HG03135 (cell line): ENCODE measurements at regions not wholly inside any gene's neighbourhood (a gene's known extent, or its start where the extent isn't known, plus 50 kb on each side); places are given as distances from the start of the nearest gene placed in this dataset.
"Not testable (repeated sequence)": the region's sequence is repeated elsewhere in the genome, so short reads cannot be mapped to it uniquely, and the experiment has no call there.

Source experiments
- ATAC-seq: cut with Tn5 transposase; IDR thresholded peaks from one replicate; pipeline ENCODE4 v1.9.1; 2021; ENCODE audit warnings: mild to moderate bottlenecking, moderate library complexity; ENCODE audit not compliant: unreplicated experiment

DNA sequence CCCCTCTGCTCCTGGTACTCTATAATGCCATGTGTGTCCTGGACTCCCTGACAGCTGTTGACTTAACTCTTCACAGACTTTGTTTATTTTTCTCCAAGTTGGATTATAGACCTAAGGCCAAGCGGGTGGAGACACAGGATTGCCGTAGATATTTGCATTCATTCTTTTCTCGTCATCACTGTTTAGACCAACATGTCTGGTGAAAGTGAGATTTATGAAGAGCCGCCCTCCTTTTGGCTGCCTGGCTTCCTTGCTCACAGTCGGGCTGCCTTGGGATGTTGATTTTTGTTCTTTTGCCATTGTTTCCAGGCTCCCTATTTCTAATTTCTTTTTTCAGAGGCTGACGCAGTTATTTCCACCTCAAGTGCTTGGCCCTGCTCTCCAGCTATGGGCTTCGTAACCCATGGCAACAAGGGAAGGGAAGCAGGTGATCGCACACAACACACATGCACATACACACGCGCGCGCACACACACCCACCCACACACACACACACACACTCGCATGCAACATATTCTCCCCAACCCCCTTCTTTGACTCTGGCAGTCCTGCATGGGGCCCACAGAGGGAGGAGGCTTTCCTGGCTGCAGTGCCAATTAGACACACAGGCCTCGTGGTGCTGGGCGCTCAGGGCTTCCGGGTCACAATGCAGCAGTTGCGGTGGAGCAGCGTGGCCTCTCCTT is 296.5 kb downstream of the MTX2 start:
- ATAC-seq, result no peak

DNA sequence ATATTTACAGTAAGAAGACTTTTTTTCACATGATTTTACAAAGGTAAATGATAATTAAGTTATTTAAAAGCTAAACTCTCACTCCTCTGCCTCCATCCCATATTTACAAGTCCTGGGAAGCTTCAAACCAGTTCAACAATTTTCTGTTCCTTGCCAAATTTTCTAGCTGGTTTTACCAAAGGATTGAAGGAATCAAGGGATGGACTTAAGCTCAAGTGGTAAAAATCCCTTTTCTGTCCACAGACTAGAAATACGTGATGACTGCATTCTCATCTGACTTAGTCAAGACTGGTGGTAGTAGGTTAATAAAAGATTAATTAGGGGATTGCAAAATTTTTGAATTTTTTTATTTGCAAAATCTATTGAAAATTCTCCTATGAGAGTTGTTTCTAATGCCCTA is 297.3 kb downstream of the MTX2 start:
- no peak for ATAC-seq

DNA sequence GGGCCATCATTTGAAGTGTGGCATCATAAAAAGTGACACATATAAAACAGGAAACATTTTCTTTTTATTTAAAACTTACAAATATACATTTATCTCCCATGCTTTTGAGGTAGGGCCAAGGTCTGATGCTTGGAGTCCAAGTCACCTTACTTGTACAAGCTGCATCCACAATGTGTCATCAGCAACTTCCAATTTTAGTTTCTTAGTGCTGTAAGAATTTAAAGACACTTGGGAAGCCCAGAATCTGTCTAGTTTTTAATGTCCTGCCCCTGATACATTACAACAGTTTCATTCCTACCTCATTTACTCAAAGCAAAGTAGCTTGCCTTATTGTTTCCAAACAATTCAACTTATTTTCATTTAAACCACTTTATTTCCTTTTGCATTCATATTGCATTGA is 297.7 kb downstream of the MTX2 start:
- no peak for ATAC-seq

- ATAC-seq, result no peak
Measured at GRCh38 chr2:176567361-176567760, 298.1 kb downstream of the MTX2 start.

- ATAC-seq, result no peak
Measured at GRCh38 chr2:176569574-176569973, 300.3 kb downstream of the MTX2 start.

- ATAC-seq, result no peak
Measured at GRCh38 chr2:176573612-176574483, 304.6 kb downstream of the MTX2 start.

- no peak for ATAC-seq
Measured at GRCh38 chr2:176574484-176575236, 305.4 kb downstream of the MTX2 start.

DNA sequence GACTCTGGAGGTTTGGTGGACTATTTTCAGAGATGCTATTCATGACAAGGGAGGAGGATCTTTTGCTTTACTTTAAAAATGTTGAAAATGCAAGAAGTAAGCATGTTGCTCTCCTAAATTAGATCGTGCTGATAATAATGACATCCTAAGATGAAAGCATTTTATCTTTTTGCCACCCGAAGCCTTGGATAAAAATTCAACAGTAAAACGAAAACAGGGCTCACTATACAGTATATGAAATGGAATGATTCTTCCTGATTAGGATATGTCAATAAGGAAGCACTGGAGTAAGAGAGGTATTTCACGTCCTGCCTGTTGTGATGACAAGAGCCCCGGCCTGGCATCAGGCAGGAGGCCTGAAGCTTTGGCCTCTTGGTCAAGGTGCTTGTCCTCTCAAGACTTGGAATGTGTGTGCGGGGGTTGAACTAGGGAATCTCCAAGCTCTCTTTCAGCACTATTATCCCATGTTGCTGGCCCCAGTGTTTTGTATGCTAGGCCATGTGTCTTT is 306.0 kb downstream of the MTX2 start:
- ATAC-seq, result no peak

DNA sequence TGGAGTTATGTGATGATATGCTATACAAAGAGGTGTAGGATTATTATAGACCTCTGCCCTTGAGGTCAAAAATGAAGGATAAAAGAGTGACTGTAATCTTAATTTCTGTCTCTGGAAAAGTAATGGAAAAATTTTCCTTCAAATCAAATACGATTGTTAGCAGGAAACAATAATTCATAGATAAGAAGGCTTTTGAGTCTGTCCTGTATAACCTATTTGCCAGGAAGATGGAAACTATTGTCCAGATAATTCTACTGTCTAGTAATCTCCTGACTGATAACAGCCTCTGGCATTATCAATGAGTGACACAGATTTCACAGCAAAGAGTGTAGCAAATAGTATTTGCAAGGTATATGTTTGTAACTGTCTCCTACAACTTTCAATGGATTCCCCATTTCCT is 307.8 kb downstream of the MTX2 start:
- no peak for ATAC-seq

- not testable (repeated sequence) for ATAC-seq
Measured at GRCh38 chr2:176578292-176578691, 309.1 kb downstream of the MTX2 start.

DNA sequence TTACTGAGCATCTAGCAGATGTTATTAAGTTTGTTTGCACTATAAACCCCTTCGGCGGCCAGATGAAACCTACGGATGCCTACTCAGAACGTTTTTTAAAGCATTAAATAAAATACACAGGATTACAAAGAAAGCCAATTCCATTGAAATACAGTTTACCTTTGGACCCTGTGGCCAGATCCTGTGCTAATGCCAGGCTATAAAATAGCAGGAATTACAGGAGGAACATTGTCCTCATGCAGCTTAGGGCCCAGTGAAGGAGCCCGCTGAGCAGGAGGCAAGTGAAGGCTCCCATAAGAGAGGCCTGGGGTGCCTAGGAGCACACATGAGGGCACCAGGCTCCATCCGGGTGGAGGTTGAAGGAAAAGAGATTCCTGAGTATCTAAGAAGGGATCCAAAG is 310.4 kb downstream of the MTX2 start:
- no peak for ATAC-seq

DNA sequence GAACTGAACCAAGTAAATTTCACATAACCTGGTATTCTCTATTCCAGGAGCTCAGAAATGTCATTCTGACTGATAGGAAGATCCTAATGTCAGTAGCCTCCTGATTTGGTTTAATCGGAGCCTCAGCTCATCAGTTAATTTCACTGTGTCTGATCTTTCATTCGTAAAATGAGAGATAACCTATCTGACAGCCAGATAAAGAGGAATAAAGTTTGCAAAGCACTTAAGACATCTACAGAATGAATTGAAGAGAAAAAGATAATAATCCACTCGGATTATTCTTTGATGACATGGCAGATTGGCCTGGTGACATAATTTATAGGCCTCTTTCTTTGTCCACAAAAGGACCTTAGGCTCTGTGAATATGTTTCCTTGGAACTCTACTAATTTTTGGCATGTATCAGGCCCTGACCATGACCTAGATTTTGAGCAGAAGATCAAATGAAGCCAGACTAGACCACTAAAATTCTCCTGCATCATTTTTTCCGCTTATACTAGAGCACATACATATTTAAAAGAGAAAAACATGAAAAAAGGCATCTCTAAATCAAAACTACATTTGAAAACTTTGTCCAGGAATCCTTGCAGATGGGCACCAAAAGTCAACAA is 312.4 kb downstream of the MTX2 start:
- no peak for ATAC-seq

DNA sequence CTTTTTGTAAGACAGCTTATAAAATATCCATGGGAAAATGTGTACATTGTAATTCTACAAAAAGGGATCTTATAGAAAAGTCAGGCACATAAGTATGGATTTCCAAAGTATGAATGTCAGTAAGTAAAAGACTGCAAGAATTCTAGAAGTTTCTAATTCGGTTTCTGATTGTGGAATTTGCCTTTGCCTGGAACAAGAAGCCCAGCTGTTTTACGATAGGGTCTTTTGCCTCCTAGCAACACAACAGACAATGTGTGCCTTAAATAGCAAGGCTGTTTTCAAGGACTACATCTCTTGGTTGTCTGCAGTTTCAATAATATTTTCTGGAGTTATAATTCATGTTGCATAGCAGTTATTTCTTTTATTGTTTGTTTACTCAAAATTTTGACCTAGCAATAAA is 312.9 kb downstream of the MTX2 start:
- ATAC-seq, result no peak

- no peak for ATAC-seq
Measured at GRCh38 chr2:176582990-176583481, 313.8 kb downstream of the MTX2 start.

DNA sequence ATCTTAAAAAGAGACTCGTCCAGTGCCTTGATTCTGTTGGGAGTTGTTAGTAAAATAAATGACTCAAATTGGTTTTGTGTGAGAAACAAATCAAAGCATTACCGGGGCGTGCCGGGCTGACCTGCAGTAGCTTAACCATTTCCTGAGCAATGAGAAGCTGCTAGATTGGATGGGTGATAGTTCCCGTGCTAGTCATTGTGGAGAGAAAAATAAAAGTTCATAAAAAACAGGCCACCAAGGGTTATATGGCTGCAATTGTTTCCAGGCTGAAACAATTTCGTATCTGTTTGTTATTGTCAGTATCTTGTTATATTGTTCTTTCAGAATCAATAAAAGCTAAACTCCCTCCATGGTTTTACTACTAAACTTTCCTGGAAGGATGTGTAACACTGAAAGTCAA is 314.4 kb downstream of the MTX2 start:
- no peak for ATAC-seq

- no peak for ATAC-seq
Measured at GRCh38 chr2:176584333-176584732, 315.1 kb downstream of the MTX2 start.

GRCh38 chr2:176585291-176585690 is 316.0 kb downstream of the MTX2 start:
- no peak for ATAC-seq

- ATAC-seq, result no peak
Measured at GRCh38 chr2:176585791-176586190, 316.5 kb downstream of the MTX2 start.

- ATAC-seq, result no peak
Measured at GRCh38 chr2:176589287-176589686, 320.0 kb downstream of the MTX2 start.

- no peak for ATAC-seq
Measured at GRCh38 chr2:176589825-176590440, 320.7 kb downstream of the MTX2 start.
